ENCODE measurements at regions not wholly inside any gene's neighbourhood (a gene's known extent, or its start where the extent isn't known, plus 50 kb on each side); places are given as distances from the start of the nearest gene placed in this dataset.

DNA sequence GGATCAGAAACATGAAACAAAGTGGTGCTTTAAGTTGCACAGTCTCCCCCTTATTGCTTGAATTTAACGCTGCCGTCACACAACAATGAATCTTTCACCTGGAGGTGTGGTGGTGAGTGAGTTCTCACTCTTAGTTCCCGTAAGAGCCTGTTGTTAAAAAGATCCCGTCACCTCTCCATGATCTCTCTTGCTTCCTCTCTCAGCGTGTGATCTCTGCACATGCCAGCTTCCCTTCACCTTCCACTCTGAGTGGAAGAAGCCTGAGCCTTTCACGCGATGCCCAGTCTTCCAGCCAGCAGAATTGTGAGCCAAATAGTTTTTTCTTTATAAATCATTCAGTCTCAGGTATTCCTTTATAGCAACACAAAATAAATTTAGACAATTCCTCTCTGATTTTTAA is 136.7 kb upstream of the CHL1 start:
- H3K27me3 Mint-ChIP-seq, result no peaks in the 10 kb centered on the region
- H3K4me3 Mint-ChIP-seq, result no peak overlapping the region
- no peaks in the 10 kb centered on the region for H3K36me3 Mint-ChIP-seq
- no peaks in the 10 kb centered on the region for H3K4me1 Mint-ChIP-seq
- H3K9me3 Mint-ChIP-seq, result peaks cover 0 to 3% (median 0%) of the 10 kb centered on the region in 3 donors
- no peak overlapping the region for H3K27ac Mint-ChIP-seq

DNA sequence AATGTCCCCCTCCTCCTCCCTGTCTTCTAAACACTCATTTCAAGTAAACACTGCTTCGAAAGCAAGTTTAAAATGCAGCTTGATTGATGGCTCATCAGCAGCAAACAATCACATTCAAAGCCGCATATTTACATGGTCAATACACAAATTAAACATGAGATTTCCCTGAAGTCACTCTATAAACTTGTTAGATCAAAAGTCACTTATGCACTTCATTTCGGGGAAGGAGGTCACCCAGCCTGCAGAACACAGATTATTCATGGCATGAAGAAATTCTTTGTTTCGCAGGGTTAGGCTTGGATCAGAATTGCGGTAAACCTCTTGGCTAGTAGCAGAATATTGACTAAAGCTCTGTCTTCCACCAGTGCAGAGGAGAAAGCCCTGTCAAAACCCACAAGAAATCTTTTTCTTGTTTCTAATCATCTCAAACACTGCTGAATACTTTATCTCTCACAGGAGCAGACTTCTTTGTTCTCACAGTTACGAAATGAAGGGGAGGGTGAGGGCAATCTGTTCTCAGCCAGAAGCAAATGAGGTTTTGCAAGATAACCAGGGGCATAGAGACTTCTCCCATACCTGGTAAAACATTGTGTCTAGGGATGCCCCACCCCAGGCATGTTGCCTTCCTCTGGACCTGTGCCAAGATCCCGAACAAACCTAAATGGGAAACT is 133.3 kb upstream of the CHL1 start:
- no peak overlapping the region for H3K4me3 Mint-ChIP-seq
- H3K9me3 Mint-ChIP-seq, result peaks cover 0 to 3% (median 0%) of the 10 kb centered on the region in 3 donors
- H3K4me1 Mint-ChIP-seq, result no peaks in the 10 kb centered on the region
- H3K27me3 Mint-ChIP-seq, result no peaks in the 10 kb centered on the region
- no peaks in the 10 kb centered on the region for H3K36me3 Mint-ChIP-seq
- H3K27ac Mint-ChIP-seq, result no peak overlapping the region

DNA sequence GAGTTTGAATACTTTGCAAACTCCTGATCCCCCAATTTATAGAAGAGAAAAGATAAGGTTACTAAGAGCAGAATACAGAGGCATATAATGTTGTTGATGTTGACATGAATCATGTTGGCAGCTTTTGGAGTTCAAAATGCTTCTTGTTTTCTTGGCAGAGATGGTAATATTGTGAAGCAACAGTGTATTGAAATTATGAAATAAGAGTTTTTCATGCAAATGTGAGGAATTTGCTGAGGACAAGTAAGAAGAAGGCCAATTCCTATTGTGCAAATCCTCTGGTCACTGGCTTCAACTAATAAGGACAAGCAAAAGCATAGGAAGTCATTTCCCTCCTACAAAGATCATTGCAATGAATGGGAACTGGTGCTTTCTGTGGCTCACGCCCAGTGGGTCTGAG is 126.9 kb upstream of the CHL1 start:
- Mint-ChIP-seq H3K4me3 (no peak overlapping the region), H3K36me3 (no peaks in the 10 kb centered on the region), H3K4me1 (peaks cover 0 to 2% (median 0%) of the 10 kb centered on the region in 3 donors), H3K27ac (no peak overlapping the region), H3K27me3 (no peaks in the 10 kb centered on the region), H3K9me3 (no peaks in the 10 kb centered on the region)

DNA sequence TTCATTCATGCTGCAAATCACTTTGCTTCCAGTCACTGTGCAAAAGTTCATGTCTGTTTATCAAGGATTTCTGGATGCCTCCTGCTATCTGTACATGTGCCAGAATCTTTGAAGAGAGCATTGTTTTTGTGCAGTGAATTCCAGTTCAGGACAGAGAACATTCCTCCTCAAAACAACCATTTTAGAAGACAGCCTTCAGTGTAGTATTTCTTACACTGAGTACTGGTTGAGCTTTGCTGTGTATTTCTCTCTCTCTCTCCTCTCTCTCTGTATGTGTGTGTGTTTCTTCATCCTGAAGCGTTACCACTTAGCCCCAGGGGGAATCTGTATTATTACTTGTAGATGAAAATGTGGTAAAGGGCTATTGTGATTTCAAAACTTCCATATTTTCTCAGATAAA is 123.8 kb upstream of the CHL1 start:
- H3K9me3 Mint-ChIP-seq, result no peaks in the 10 kb centered on the region
- no peaks in the 10 kb centered on the region for H3K36me3 Mint-ChIP-seq
- no peaks in the 10 kb centered on the region for H3K27me3 Mint-ChIP-seq
- peaks cover 0 to 2% (median 0%) of the 10 kb centered on the region in 3 donors for H3K4me1 Mint-ChIP-seq
- H3K4me3 Mint-ChIP-seq, result no peak overlapping the region
- no peak overlapping the region for H3K27ac Mint-ChIP-seq

- Mint-ChIP-seq H3K27ac (no peak overlapping the region), H3K9me3 (no peaks in the 10 kb centered on the region), H3K4me3 (no peak overlapping the region), H3K27me3 (no peaks in the 10 kb centered on the region), H3K4me1 (peaks cover 0 to 2% (median 0%) of the 10 kb centered on the region in 3 donors), H3K36me3 (no peaks in the 10 kb centered on the region)
These were observed 123.3 kb upstream of the CHL1 start for GRCh38 chr3:73271-73670.

GRCh38 chr3:74676-75243 is 121.8 kb upstream of the CHL1 start:
- H3K4me1 Mint-ChIP-seq, result peaks cover 0 to 2% (median 0%) of the 10 kb centered on the region in 3 donors
- no peak overlapping the region for H3K4me3 Mint-ChIP-seq
- no peaks in the 10 kb centered on the region for H3K36me3 Mint-ChIP-seq
- H3K9me3 Mint-ChIP-seq, result no peaks in the 10 kb centered on the region
- no peaks in the 10 kb centered on the region for H3K27me3 Mint-ChIP-seq
- no peak overlapping the region for H3K27ac Mint-ChIP-seq

GRCh38 chr3:75260-75659 is 121.3 kb upstream of the CHL1 start:
- H3K4me1 Mint-ChIP-seq, result peaks cover 0 to 2% (median 0%) of the 10 kb centered on the region in 3 donors
- H3K4me3 Mint-ChIP-seq, result no peak overlapping the region
- no peak overlapping the region for H3K27ac Mint-ChIP-seq
- peaks cover 0 to 3% (median 0%) of the 10 kb centered on the region in 3 donors for H3K9me3 Mint-ChIP-seq
- no peaks in the 10 kb centered on the region for H3K27me3 Mint-ChIP-seq
- H3K36me3 Mint-ChIP-seq, result no peaks in the 10 kb centered on the region

DNA sequence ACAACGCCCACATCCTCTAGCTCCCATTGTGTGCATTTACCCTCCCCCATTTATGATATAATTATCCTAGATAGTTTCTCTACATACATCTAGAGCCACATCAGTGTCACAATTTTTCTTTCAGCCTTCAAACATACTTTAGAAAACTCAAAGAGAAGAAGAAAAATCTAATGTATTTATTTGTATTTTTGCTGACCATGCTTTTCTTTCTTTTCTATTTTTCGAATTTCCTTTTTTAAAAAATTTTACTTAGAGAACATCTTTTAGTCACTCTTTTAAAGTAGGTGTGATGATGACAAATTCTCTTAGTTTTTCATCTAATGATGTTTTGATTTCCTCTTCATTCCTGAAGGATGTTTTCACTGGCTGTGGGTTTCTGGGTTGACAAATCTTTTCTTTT is 117.0 kb upstream of the CHL1 start:
- Mint-ChIP-seq H3K9me3 (peaks cover 0 to 7% (median 0%) of the 10 kb centered on the region in 3 donors), H3K4me3 (no peak overlapping the region), H3K27ac (no peak overlapping the region), H3K4me1 (peaks cover 0 to 2% (median 0%) of the 10 kb centered on the region in 3 donors), H3K36me3 (peaks cover 1% of the 10 kb centered on the region), H3K27me3 (peaks cover 4% of the 10 kb centered on the region)

GRCh38 chr3:82508-82907 is 114.1 kb upstream of the CHL1 start:
- H3K9me3 Mint-ChIP-seq, result peaks cover 0 to 7% (median 0%) of the 10 kb centered on the region in 3 donors
- H3K27ac Mint-ChIP-seq, result no peak overlapping the region

GRCh38 chr3:83096-83495 is 113.5 kb upstream of the CHL1 start:
- Mint-ChIP-seq H3K9me3 (peaks cover 0 to 7% (median 0%) of the 10 kb centered on the region in 3 donors), H3K4me1 (peaks cover 0 to 2% (median 2%) of the 10 kb centered on the region in 3 donors), H3K27me3 (peaks cover 9% of the 10 kb centered on the region), H3K36me3 (peaks cover 1% of the 10 kb centered on the region), H3K4me3 (no peak overlapping the region), H3K27ac (no peak overlapping the region)

More at GRCh38 chr3:82508-82907, 114.1 kb upstream of the CHL1 start:
- H3K27me3 Mint-ChIP-seq, result peaks cover 9% of the 10 kb centered on the region
- H3K4me3 Mint-ChIP-seq, result no peak overlapping the region
- peaks cover 1% of the 10 kb centered on the region for H3K36me3 Mint-ChIP-seq
- peaks cover 0 to 2% (median 0%) of the 10 kb centered on the region in 3 donors for H3K4me1 Mint-ChIP-seq

GRCh38 chr3:85180-85579 is 111.4 kb upstream of the CHL1 start:
- Mint-ChIP-seq H3K27ac (no peak overlapping the region), H3K27me3 (peaks cover 9% of the 10 kb centered on the region), H3K36me3 (peaks cover 1% of the 10 kb centered on the region)

DNA sequence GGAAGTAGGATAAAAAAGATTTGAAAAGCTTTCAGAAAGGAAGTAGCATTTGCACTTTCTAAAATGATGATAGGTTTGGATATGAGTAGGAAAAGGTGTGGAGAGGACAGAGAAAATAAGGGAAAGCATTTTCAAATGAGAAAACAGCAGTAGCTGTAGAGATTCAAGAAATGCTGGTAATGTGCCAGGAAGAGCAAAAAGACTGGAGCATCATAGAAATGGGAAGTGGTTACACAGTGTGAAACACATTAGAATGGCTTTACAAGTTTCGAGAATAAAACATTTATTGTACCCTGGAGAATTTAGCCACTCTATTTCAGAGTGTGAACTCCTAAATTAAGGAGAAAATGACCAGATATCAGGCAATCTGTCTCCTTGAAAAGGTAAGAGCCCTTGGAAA is 108.3 kb upstream of the CHL1 start:
- no peaks in the 10 kb centered on the region for H3K9me3 Mint-ChIP-seq
- H3K4me1 Mint-ChIP-seq, result peaks cover 0 to 8% (median 0%) of the 10 kb centered on the region in 3 donors
- no peak overlapping the region for H3K27ac Mint-ChIP-seq
- peaks cover 6% of the 10 kb centered on the region for H3K27me3 Mint-ChIP-seq
- H3K4me3 Mint-ChIP-seq, result peak overlapping the region in 1 of 4 donors; percentile 13
- peaks cover 1% of the 10 kb centered on the region for H3K36me3 Mint-ChIP-seq

More at GRCh38 chr3:85180-85579, 111.4 kb upstream of the CHL1 start:
- H3K9me3 Mint-ChIP-seq, result peaks cover 0 to 5% (median 0%) of the 10 kb centered on the region in 3 donors
- peaks cover 0 to 8% (median 2%) of the 10 kb centered on the region in 3 donors for H3K4me1 Mint-ChIP-seq
- no peak overlapping the region for H3K4me3 Mint-ChIP-seq

DNA sequence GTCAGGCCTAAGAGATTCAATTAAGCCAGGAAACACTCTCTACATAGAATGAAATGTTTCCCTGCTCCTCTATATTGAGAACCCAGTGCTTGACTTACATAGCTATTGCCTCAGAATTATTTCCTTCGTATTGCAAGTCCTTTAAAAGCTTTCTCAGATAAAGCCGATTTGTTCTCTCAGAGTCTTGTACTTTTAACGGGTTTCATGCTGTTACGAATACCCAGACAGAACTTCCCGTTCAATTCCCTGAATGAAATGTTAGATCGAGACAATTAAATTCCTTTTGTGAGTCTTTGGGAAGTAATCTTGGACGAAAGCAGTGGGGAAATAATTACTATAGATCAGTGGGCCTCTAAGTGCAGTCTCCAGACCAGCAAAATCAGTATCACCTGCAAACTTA is 102.8 kb upstream of the CHL1 start:
- no peaks in the 10 kb centered on the region for H3K9me3 Mint-ChIP-seq
- H3K4me1 Mint-ChIP-seq, result peaks cover 0 to 2% (median 0%) of the 10 kb centered on the region in 3 donors
- peaks cover 3% of the 10 kb centered on the region for H3K36me3 Mint-ChIP-seq
- H3K27me3 Mint-ChIP-seq, result peaks cover 2% of the 10 kb centered on the region
- no peak overlapping the region for H3K27ac Mint-ChIP-seq
- H3K4me3 Mint-ChIP-seq, result no peak overlapping the region

- H3K9me3 Mint-ChIP-seq, result no peaks in the 10 kb centered on the region
- peaks cover 3% of the 10 kb centered on the region for H3K36me3 Mint-ChIP-seq
- no peak overlapping the region for H3K27ac Mint-ChIP-seq
- H3K27me3 Mint-ChIP-seq, result peaks cover 2% of the 10 kb centered on the region
- H3K4me1 Mint-ChIP-seq, result no peaks in the 10 kb centered on the region
- H3K4me3 Mint-ChIP-seq, result no peak overlapping the region
These were observed 100.3 kb upstream of the CHL1 start for GRCh38 chr3:96259-96658.

DNA sequence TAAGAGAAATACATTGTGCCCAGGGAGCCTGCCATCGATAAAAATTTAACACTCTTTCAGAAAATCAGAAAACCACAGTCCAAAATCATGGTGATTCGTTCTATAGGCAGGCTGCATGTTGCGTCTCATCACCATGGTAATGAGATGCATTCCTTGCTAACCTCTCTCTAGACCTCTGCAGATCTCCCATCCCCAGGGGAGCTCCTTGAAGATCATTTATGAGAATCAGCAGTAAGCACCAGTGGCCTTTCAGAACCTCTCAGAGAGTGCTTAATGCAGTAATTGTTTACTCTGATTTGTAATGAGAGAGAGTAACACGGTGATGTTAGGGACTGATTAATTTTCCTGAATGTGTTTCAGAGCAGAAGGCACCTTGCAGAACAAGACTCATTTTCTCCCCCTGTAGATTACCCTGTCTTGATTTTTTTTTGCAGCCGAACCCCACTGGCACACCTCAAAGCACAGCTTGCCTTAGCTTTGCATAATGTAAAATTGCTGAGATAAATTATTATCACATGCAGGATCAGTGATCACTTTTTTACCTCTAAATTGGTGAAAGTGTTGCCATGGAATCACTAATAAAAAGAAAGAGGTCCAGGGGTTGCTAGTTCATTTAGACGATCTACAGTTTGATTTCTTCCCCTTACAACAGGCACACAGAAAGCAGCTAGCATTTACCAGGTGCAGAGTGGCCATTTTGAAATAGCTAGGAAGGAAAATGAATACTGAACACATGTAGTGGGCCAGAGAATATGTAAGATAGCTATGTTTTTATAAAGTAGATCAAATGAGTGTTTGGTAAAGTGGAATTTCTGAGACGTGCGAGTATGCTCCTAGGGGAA is 98.9 kb upstream of the CHL1 start:
- Mint-ChIP-seq H3K4me1 (no peaks in the 10 kb centered on the region), H3K36me3 (peaks cover 3% of the 10 kb centered on the region), H3K27me3 (peaks cover 2% of the 10 kb centered on the region), H3K27ac (no peak overlapping the region), H3K9me3 (no peaks in the 10 kb centered on the region), H3K4me3 (no peak overlapping the region)
